A549 (cell line): ENCODE measurements at regions not wholly inside any gene's neighbourhood (a gene's known extent, or its start where the extent isn't known, plus 50 kb on each side); places are given as distances from the start of the nearest gene placed in this dataset.

Source experiments
- NR3C1 ChIP-seq: fragments of >200 bp; sonication (Bioruptor Twin); formaldehyde crosslinking; IDR thresholded peaks from 3 replicates; pipeline ENCODE4 v1.6.1; 2017
- USF2 ChIP-seq: fragments of 450-650 bp; IDR thresholded peaks from 2 replicates; pipeline ENCODE4 v1.6.1; 2014; ENCODE audit warnings: antibody characterized with exemption

GRCh38 chr3:44173263-44173662 lies 68.4 kb upstream of the TOPAZ1 start:
- no peak for TF ChIP-seq USF2
- no peak for TF ChIP-seq NR3C1
